ENCODE measurements at regions not wholly inside any gene's neighbourhood (a gene's known extent, or its start where the extent isn't known, plus 50 kb on each side); places are given as distances from the start of the nearest gene placed in this dataset.

- H3K27ac ChIP-seq (ENCODE audit: low read depth, low read length) = no peak overlapping the region
- DNase-seq = no peak
- no peaks in the 10 kb centered on the region for H3K36me3 Mint-ChIP-seq
- H3K9me3 Mint-ChIP-seq = peaks cover 0 to 2% (median 0%) of the 10 kb centered on the region in 5 donors
- H3K4me3 Mint-ChIP-seq = no peak overlapping the region
- H3K4me1 ChIP-seq (ENCODE audit: insufficient read depth, low read length) = no peaks in the 10 kb centered on the region
- ChIA-PET CTCF (no interaction called here), POLR2A (no interaction called here)
- no peaks in the 10 kb centered on the region for H3K36me3 ChIP-seq (ENCODE audit: insufficient read depth, low read length)
- H3K27me3 ChIP-seq (ENCODE audit: insufficient read depth, low read length, poor library complexity, severe bottlenecking) = no peaks in the 10 kb centered on the region
- no peak overlapping the region for H3K4me3 ChIP-seq (ENCODE audit: low read length)
- H3K27ac Mint-ChIP-seq = no peak overlapping the region
- no peaks in the 10 kb centered on the region for H3K4me1 Mint-ChIP-seq
- no peaks in the 10 kb centered on the region for H3K9me3 ChIP-seq (ENCODE audit: low read length)
- peaks cover 7 to 8% of the 10 kb centered on the region in 2 donors for H3K27me3 Mint-ChIP-seq
These were observed 290.3 kb downstream of the AHR start for GRCh38 chr7:17588730-17589129.

DNA sequence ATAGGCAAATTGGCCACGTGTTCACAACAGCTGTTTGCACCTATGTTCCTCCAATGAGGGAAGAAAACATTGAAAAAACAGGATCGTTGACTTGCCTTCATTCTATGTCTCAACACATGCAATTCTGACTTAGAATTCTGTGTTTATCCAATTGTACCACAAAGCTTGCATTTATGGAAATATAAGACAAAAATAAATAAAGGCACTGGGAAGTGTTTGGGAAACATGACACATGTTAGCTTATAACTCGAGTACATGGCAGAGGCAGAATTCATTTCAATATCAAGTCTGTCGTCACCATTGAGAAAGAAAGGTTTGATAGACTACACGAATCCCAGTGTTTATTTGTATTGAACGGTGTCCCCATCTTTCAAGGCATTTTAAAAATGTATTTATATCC lies 291.2 kb downstream of the AHR start:
- CTCF ChIA-PET = no interaction called here
- no peak for DNase-seq
- H3K4me3 Mint-ChIP-seq = no peak overlapping the region

GRCh38 chr7:17590221-17590620 lies 291.8 kb downstream of the AHR start:
- Histone ChIP-seq H3K27ac (ENCODE audit: low read depth, low read length) (no peak overlapping the region), H3K4me1 (ENCODE audit: insufficient read depth, low read length) (no peaks in the 10 kb centered on the region), H3K27me3 (ENCODE audit: insufficient read depth, low read length, poor library complexity, severe bottlenecking) (no peaks in the 10 kb centered on the region), H3K4me3 (ENCODE audit: low read length) (no peak overlapping the region), H3K36me3 (ENCODE audit: insufficient read depth, low read length) (no peaks in the 10 kb centered on the region), H3K9me3 (ENCODE audit: low read length) (no peaks in the 10 kb centered on the region)
- Mint-ChIP-seq H3K9me3 (peaks cover 0 to 2% (median 0%) of the 10 kb centered on the region in 5 donors), H3K27me3 (peaks cover 7 to 8% of the 10 kb centered on the region in 2 donors), H3K4me3 (no peak overlapping the region), H3K27ac (no peak overlapping the region), H3K4me1 (no peaks in the 10 kb centered on the region), H3K36me3 (no peaks in the 10 kb centered on the region)
- CTCF ChIA-PET = no interaction called here
- POLR2A ChIA-PET = no interaction called here
- DNase-seq = no peak

More for the DNA sequence above, 291.2 kb downstream of the AHR start:
- H3K27me3 ChIP-seq (ENCODE audit: insufficient read depth, low read length, poor library complexity, severe bottlenecking) = no peaks in the 10 kb centered on the region
- H3K4me1 ChIP-seq (ENCODE audit: insufficient read depth, low read length) = no peaks in the 10 kb centered on the region
- Mint-ChIP-seq H3K9me3 (peaks cover 0 to 2% (median 0%) of the 10 kb centered on the region in 5 donors), H3K27ac (no peak overlapping the region), H3K4me1 (no peaks in the 10 kb centered on the region), H3K27me3 (peaks cover 7 to 8% of the 10 kb centered on the region in 2 donors), H3K36me3 (no peaks in the 10 kb centered on the region)
- H3K4me3 ChIP-seq (ENCODE audit: low read length) = no peak overlapping the region
- POLR2A ChIA-PET = no interaction called here
- H3K9me3 ChIP-seq (ENCODE audit: low read length) = no peaks in the 10 kb centered on the region
- H3K27ac ChIP-seq (ENCODE audit: low read depth, low read length) = no peak overlapping the region
- no peaks in the 10 kb centered on the region for H3K36me3 ChIP-seq (ENCODE audit: insufficient read depth, low read length)

- H3K27ac Mint-ChIP-seq = no peak overlapping the region
- Histone ChIP-seq H3K4me3 (ENCODE audit: low read length) (no peak overlapping the region), H3K9me3 (ENCODE audit: low read length) (no peaks in the 10 kb centered on the region), H3K27ac (ENCODE audit: low read depth, low read length) (no peak overlapping the region), H3K36me3 (ENCODE audit: insufficient read depth, low read length) (no peaks in the 10 kb centered on the region), H3K4me1 (ENCODE audit: insufficient read depth, low read length) (no peaks in the 10 kb centered on the region), H3K27me3 (ENCODE audit: insufficient read depth, low read length, poor library complexity, severe bottlenecking) (no peaks in the 10 kb centered on the region)
- peaks cover 0 to 2% (median 0%) of the 10 kb centered on the region in 5 donors for H3K9me3 Mint-ChIP-seq
- H3K4me3 Mint-ChIP-seq = no peak overlapping the region
- DNase-seq = no peak
- ChIA-PET POLR2A (no interaction called here), CTCF (no interaction called here)
- peaks cover 0 to 1% of the 10 kb centered on the region in 2 donors for H3K27me3 Mint-ChIP-seq
- no peaks in the 10 kb centered on the region for H3K4me1 Mint-ChIP-seq
- H3K36me3 Mint-ChIP-seq = no peaks in the 10 kb centered on the region
These were observed 295.5 kb downstream of the AHR start for GRCh38 chr7:17593819-17594419.

GRCh38 chr7:17595546-17595945 lies 297.1 kb downstream of the AHR start:
- no peaks in the 10 kb centered on the region for H3K27me3 ChIP-seq (ENCODE audit: insufficient read depth, low read length, poor library complexity, severe bottlenecking)
- no peak overlapping the region for H3K27ac Mint-ChIP-seq
- DNase-seq = no peak
- no peak overlapping the region for H3K4me3 Mint-ChIP-seq
- H3K9me3 ChIP-seq (ENCODE audit: low read length) = no peaks in the 10 kb centered on the region
- CTCF ChIA-PET = no interaction called here
- no peaks in the 10 kb centered on the region for H3K36me3 Mint-ChIP-seq
- H3K27me3 Mint-ChIP-seq = peaks cover 0 to under 1% of the 10 kb centered on the region in 2 donors
- no peak overlapping the region for H3K27ac ChIP-seq (ENCODE audit: low read depth, low read length)
- H3K36me3 ChIP-seq (ENCODE audit: insufficient read depth, low read length) = no peaks in the 10 kb centered on the region
- no peaks in the 10 kb centered on the region for H3K4me1 ChIP-seq (ENCODE audit: insufficient read depth, low read length)
- POLR2A ChIA-PET = no interaction called here
- H3K4me1 Mint-ChIP-seq = no peaks in the 10 kb centered on the region
- H3K9me3 Mint-ChIP-seq = peaks cover 0 to 2% (median 0%) of the 10 kb centered on the region in 5 donors
- H3K4me3 ChIP-seq (ENCODE audit: low read length) = no peak overlapping the region

- peaks cover under 1 to 3% (median 3%) of the 10 kb centered on the region in 5 donors for H3K9me3 Mint-ChIP-seq
These were observed 299.9 kb downstream of the AHR start for GRCh38 chr7:17598305-17598704.

GRCh38 chr7:17598846-17599245 lies 300.4 kb downstream of the AHR start:
- no peak overlapping the region for H3K4me3 ChIP-seq (ENCODE audit: low read length)
- H3K9me3 ChIP-seq (ENCODE audit: low read length) = no peaks in the 10 kb centered on the region
- POLR2A ChIA-PET = no interaction called here
- H3K4me1 ChIP-seq (ENCODE audit: insufficient read depth, low read length) = no peaks in the 10 kb centered on the region
- peaks cover 6 to 8% (median 6%) of the 10 kb centered on the region in 5 donors for H3K9me3 Mint-ChIP-seq
- no peak overlapping the region for H3K4me3 Mint-ChIP-seq
- H3K4me1 Mint-ChIP-seq = no peaks in the 10 kb centered on the region
- H3K27ac ChIP-seq (ENCODE audit: low read depth, low read length) = no peak overlapping the region
- no peaks in the 10 kb centered on the region for H3K36me3 ChIP-seq (ENCODE audit: insufficient read depth, low read length)
- peaks cover 5% of the 10 kb centered on the region for H3K27me3 ChIP-seq (ENCODE audit: insufficient read depth, low read length, poor library complexity, severe bottlenecking)
- CTCF ChIA-PET = no interaction called here
- no peaks in the 10 kb centered on the region for H3K36me3 Mint-ChIP-seq
- DNase-seq = no peak
- H3K27me3 Mint-ChIP-seq = peaks cover 1 to 17% of the 10 kb centered on the region in 2 donors
- H3K27ac Mint-ChIP-seq = no peak overlapping the region

More at GRCh38 chr7:17598305-17598704, 299.9 kb downstream of the AHR start:
- H3K27ac ChIP-seq (ENCODE audit: low read depth, low read length) = no peak overlapping the region
- ChIA-PET CTCF (no interaction called here), POLR2A (no interaction called here)
- H3K9me3 ChIP-seq (ENCODE audit: low read length) = no peaks in the 10 kb centered on the region
- Mint-ChIP-seq H3K4me1 (no peaks in the 10 kb centered on the region), H3K27me3 (peaks cover 1 to 11% of the 10 kb centered on the region in 2 donors), H3K36me3 (no peaks in the 10 kb centered on the region), H3K27ac (no peak overlapping the region), H3K4me3 (no peak overlapping the region)
- H3K36me3 ChIP-seq (ENCODE audit: insufficient read depth, low read length) = no peaks in the 10 kb centered on the region
- DNase-seq = no peak
- H3K4me1 ChIP-seq (ENCODE audit: insufficient read depth, low read length) = no peaks in the 10 kb centered on the region
- peaks cover 5% of the 10 kb centered on the region for H3K27me3 ChIP-seq (ENCODE audit: insufficient read depth, low read length, poor library complexity, severe bottlenecking)
- no peak overlapping the region for H3K4me3 ChIP-seq (ENCODE audit: low read length)

- H3K36me3 ChIP-seq (ENCODE audit: insufficient read depth, low read length) = no peaks in the 10 kb centered on the region
- POLR2A ChIA-PET = no interaction called here
- CTCF ChIA-PET = no interaction called here
- H3K4me1 Mint-ChIP-seq = no peaks in the 10 kb centered on the region
- H3K27ac Mint-ChIP-seq = no peak overlapping the region
- H3K27ac ChIP-seq (ENCODE audit: low read depth, low read length) = no peak overlapping the region
- peaks cover 10 to 13% (median 11%) of the 10 kb centered on the region in 5 donors for H3K9me3 Mint-ChIP-seq
- peaks cover 5% of the 10 kb centered on the region for H3K27me3 ChIP-seq (ENCODE audit: insufficient read depth, low read length, poor library complexity, severe bottlenecking)
- H3K9me3 ChIP-seq (ENCODE audit: low read length) = no peaks in the 10 kb centered on the region
- no peak for DNase-seq
- no peaks in the 10 kb centered on the region for H3K4me1 ChIP-seq (ENCODE audit: insufficient read depth, low read length)
- H3K4me3 Mint-ChIP-seq = no peak overlapping the region
- H3K27me3 Mint-ChIP-seq = peaks cover 3 to 25% of the 10 kb centered on the region in 2 donors
- H3K4me3 ChIP-seq (ENCODE audit: low read length) = no peak overlapping the region
- no peaks in the 10 kb centered on the region for H3K36me3 Mint-ChIP-seq
These were observed 301.4 kb downstream of the AHR start for GRCh38 chr7:17599733-17600339.

All from CD8-positive, alpha-beta memory T cell (primary cell).